HEK293T (cell line): ENCODE measurements at regions not wholly inside any gene's neighbourhood (a gene's known extent, or its start where the extent isn't known, plus 50 kb on each side); places are given as distances from the start of the nearest gene placed in this dataset.

Source experiments
- CTCF ChIA-PET: fragments of 350-600 bp; formaldehyde crosslinking; extraction: SDS; loops from one replicate; lab custom pipeline; 2021; ENCODE audit warnings: antibody characterized with exemption, inconsistent platforms; lab: Yijun Ruan, JAX
- POLR2A ChIA-PET: fragments of 350-600 bp; formaldehyde crosslinking; extraction: SDS; loops from one replicate; lab custom pipeline; 2020; ENCODE audit warnings: antibody characterized with exemption, inconsistent platforms; lab: Yijun Ruan, JAX
- DNase-seq: peaks from one replicate; pipeline ENCODE4 v3.0.0; 2012; ENCODE audit warnings: mixed read lengths; ENCODE audit errors: extremely low spot score
- ARNT ChIP-seq: fragments of 450-650 bp; IDR thresholded peaks from 2 replicates; pipeline ENCODE4 v1.6.1; 2017; ENCODE audit warnings: mild to moderate bottlenecking
- BHLHE40 ChIP-seq: fragments of 450-650 bp; IDR thresholded peaks from 2 replicates; pipeline ENCODE4 v1.6.1; 2016; ENCODE audit warnings: mild to moderate bottlenecking, moderate library complexity, borderline replicate concordance
- CTBP1 ChIP-seq: fragments of 450-650 bp; IDR thresholded peaks from 2 replicates; pipeline ENCODE4 v1.6.1; 2016; ENCODE audit warnings: borderline replicate concordance
- ELF4 ChIP-seq: fragments of 450-650 bp; IDR thresholded peaks from 2 replicates; pipeline ENCODE4 v1.6.1; 2017; ENCODE audit warnings: antibody characterized with exemption
- FOXA1 ChIP-seq: fragments of 450-650 bp; IDR thresholded peaks from 2 replicates; pipeline ENCODE4 v1.6.1; 2016; ENCODE audit warnings: mild to moderate bottlenecking
- FOXK2 ChIP-seq: fragments of 450-650 bp; IDR thresholded peaks from 2 replicates; pipeline ENCODE4 v1.6.1; 2016; ENCODE audit warnings: mild to moderate bottlenecking
- FOXM1 ChIP-seq: fragments of 450-650 bp; IDR thresholded peaks from 2 replicates; pipeline ENCODE4 v1.6.1; 2017; ENCODE audit warnings: mild to moderate bottlenecking, borderline replicate concordance
- HDGF ChIP-seq: fragments of 450-650 bp; IDR thresholded peaks from 2 replicates; pipeline ENCODE4 v1.6.1; 2017; ENCODE audit warnings: antibody characterized with exemption, borderline replicate concordance
- L3MBTL2 ChIP-seq: fragments of 450-650 bp; conservative IDR thresholded peaks from 2 replicates; pipeline ENCODE4 v1.6.1; 2016; ENCODE audit warnings: mild to moderate bottlenecking
- LEF1 ChIP-seq: fragments of 450-650 bp; IDR thresholded peaks from 2 replicates; pipeline ENCODE4 v1.6.1; 2017; ENCODE audit warnings: mild to moderate bottlenecking, borderline replicate concordance
- NFRKB ChIP-seq: fragments of 450-650 bp; IDR thresholded peaks from 2 replicates; pipeline ENCODE4 v1.6.1; 2016; ENCODE audit warnings: mild to moderate bottlenecking, moderate library complexity
- PKNOX1 ChIP-seq: fragments of 450-650 bp; IDR thresholded peaks from 2 replicates; pipeline ENCODE4 v1.6.1; 2016
- SP1 ChIP-seq: fragments of 450-650 bp; IDR thresholded peaks from 2 replicates; pipeline ENCODE4 v1.6.1; 2017
- SUZ12 ChIP-seq: fragments of 450-650 bp; IDR thresholded peaks from 2 replicates; pipeline ENCODE4 v1.6.1; 2016; ENCODE audit warnings: mild to moderate bottlenecking
- TARDBP ChIP-seq: fragments of 450-650 bp; IDR thresholded peaks from 2 replicates; pipeline ENCODE4 v1.6.1; 2016
- ZNF384 ChIP-seq: fragments of 450-650 bp; IDR thresholded peaks from 2 replicates; pipeline ENCODE4 v1.6.1; 2016

GRCh38 chr2:226320076-226320948 is 479.3 kb downstream of the IRS1 start:
- CTCF ChIA-PET = no interaction called here
- DNase-seq = no peak
- no peak for TF ChIP-seq ZNF384
- no peak for TF ChIP-seq NFRKB
- no peak for TF ChIP-seq ARNT
- no peak for TF ChIP-seq PKNOX1
- POLR2A ChIA-PET = no interaction called here

GRCh38 chr2:226317970-226318369 is 481.6 kb downstream of the IRS1 start:
- ChIA-PET POLR2A (no interaction called here), CTCF (no interaction called here)
- no peak for DNase-seq
- no peak for TF ChIP-seq TARDBP

GRCh38 chr2:226313060-226313459 is 486.6 kb downstream of the IRS1 start:
- CTCF ChIA-PET = no interaction called here
- DNase-seq = no peak
- TF ChIP-seq TARDBP (no peak), SUZ12 (no peak), PKNOX1 (no peak), FOXA1 (no peak), L3MBTL2 (no peak), NFRKB (no peak), FOXK2 (no peak), ARNT (no peak), HDGF (no peak), ZNF384 (no peak), LEF1 (no peak), SP1 (no peak), FOXM1 (no peak), ELF4 (no peak), CTBP1 (no peak), BHLHE40 (no peak)
- POLR2A ChIA-PET = no interaction called here

- DNase-seq = no peak
- no peak for TF ChIP-seq SUZ12
- TF ChIP-seq ARNT = no peak
- no peak for TF ChIP-seq FOXK2
- ChIA-PET CTCF (no interaction called here), POLR2A (no interaction called here)
These were observed 487.5 kb downstream of the IRS1 start for GRCh38 chr2:226312155-226312554.

GRCh38 chr2:226310146-226310545 is 489.5 kb downstream of the IRS1 start:
- DNase-seq = no peak
- CTCF ChIA-PET = no interaction called here
- POLR2A ChIA-PET = no interaction called here
- TF ChIP-seq SP1 (no peak), NFRKB (no peak), FOXM1 (no peak), ZNF384 (no peak), HDGF (no peak)

- DNase-seq = no peak
- TF ChIP-seq FOXK2 = no peak
- TF ChIP-seq CTBP1 = no peak
- no peak for TF ChIP-seq BHLHE40
- TF ChIP-seq LEF1 = no peak
- no peak for TF ChIP-seq NFRKB
- TF ChIP-seq ZNF384 = no peak
- TF ChIP-seq L3MBTL2 = no peak
- TF ChIP-seq TARDBP = no peak
- ChIA-PET POLR2A (no interaction called here), CTCF (no interaction called here)
These were observed 490.6 kb downstream of the IRS1 start for GRCh38 chr2:226308986-226309385.

- no peak for TF ChIP-seq L3MBTL2
- TF ChIP-seq BHLHE40 = no peak
- ChIA-PET CTCF (no interaction called here), POLR2A (no interaction called here)
- no peak for DNase-seq
These were observed 491.3 kb downstream of the IRS1 start for GRCh38 chr2:226308323-226308680.

- no peak for DNase-seq
- TF ChIP-seq FOXK2 = no peak
- CTCF ChIA-PET = no interaction called here
These were observed 491.9 kb downstream of the IRS1 start for GRCh38 chr2:226307487-226308322.

More at GRCh38 chr2:226307487-226308322, 491.9 kb downstream of the IRS1 start:
- POLR2A ChIA-PET = no interaction called here
